ENCODE measurements at regions not wholly inside any gene's neighbourhood (a gene's known extent, or its start where the extent isn't known, plus 50 kb on each side); places are given as distances from the start of the nearest gene placed in this dataset.
"Not testable (repeated sequence)": the region's sequence is repeated elsewhere in the genome, so short reads cannot be mapped to it uniquely, and the experiment has no call there.

DNA sequence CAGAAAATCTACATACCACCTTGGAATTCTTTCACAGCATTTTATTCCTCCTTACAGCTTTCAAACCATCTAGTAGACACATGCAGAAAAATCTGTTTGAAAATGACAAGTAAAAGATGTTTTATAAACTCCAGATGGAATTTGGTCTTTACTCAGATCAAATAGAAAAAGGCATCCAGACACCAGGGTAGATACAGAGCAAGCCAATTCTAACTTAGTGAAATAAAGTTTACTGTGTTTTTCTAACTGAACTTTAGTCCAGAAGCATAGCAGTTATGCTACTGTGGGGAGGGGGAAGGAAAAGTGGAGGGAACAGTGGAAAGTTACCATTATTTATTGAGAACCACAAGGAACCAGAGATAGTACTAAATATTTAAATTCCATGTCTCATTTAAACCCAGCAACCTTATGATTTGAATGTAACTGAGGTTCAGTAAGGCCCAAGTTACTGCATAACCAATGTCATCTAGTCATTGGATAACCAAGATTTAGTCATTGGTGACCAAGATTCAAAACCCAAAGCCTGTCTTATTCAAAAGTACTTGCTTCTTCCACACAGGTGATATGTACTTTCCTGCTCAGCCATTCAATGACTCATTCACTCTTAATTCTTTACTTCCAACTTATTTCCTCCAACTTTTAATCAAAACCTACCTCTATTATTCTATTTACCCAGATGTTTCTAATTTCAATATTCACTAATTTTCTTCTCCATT, 57.7 kb downstream of the RAD51AP2 start:
- H3K27ac Mint-ChIP-seq: no peak overlapping the region
- no peaks in the 10 kb centered on the region for H3K36me3 Mint-ChIP-seq
- H3K9me3 Mint-ChIP-seq: no peaks in the 10 kb centered on the region
- H3K4me3 Mint-ChIP-seq: no peak overlapping the region
- peaks cover 2% of the 10 kb centered on the region for H3K27me3 Mint-ChIP-seq (ENCODE audit: low read depth)
- TF ChIP-seq CTCF (IDR thresholded peaks at IDR 0.05; ENCODE audit: unreplicated experiment): no peak
- no peaks in the 10 kb centered on the region for H3K4me1 Mint-ChIP-seq
- DNase-seq (ENCODE audit: low spot score in 2 of 2, unreplicated experiment in 2 of 2): no peak

- Mint-ChIP-seq H3K9me3 (peaks cover under 1% of the 10 kb centered on the region), H3K27ac (no peak overlapping the region), H3K27me3 (ENCODE audit: low read depth) (no peaks in the 10 kb centered on the region), H3K4me1 (no peaks in the 10 kb centered on the region), H3K36me3 (no peaks in the 10 kb centered on the region), H3K4me3 (no peak overlapping the region)
- no peak for TF ChIP-seq CTCF (IDR thresholded peaks at IDR 0.05; ENCODE audit: unreplicated experiment)
- DNase-seq (ENCODE audit: low spot score in 2 of 2, unreplicated experiment in 2 of 2): no peak
These were observed 62.9 kb downstream of the RAD51AP2 start for GRCh38 chr2:17455343-17455742.

DNA sequence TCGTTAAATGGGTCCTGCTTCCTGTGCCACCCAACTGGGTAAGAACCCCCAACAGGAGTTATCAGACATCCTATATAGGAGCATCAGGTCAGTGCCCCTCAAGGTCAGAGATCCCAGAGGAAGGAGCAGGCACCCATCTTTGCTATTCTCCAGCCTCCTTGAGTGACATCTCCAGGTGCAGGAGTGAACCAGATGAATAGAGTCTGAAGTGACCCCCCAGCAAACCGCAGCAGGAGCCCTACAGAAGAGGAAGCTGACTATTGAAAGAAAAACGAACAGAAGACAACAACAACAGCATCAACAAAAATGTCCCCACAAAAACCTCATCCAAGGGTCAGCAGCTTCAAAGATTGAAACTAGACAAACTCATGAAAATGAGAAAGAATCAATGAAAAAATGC, 72.0 kb downstream of the RAD51AP2 start:
- H3K36me3 Mint-ChIP-seq; H3K4me1 Mint-ChIP-seq; DNase-seq (ENCODE audit: low spot score in 2 of 2, unreplicated experiment in 2 of 2); H3K27me3 Mint-ChIP-seq (ENCODE audit: low read depth); H3K27ac Mint-ChIP-seq; H3K4me3 Mint-ChIP-seq: not testable (repeated sequence)
- peaks cover 18% of the 10 kb centered on the region for H3K9me3 Mint-ChIP-seq

GRCh38 chr2:17445744-17446143, 72.5 kb downstream of the RAD51AP2 start:
- Mint-ChIP-seq H3K4me3 (no peak overlapping the region), H3K27ac (no peak overlapping the region), H3K9me3 (peaks cover 18% of the 10 kb centered on the region), H3K36me3 (no peaks in the 10 kb centered on the region), H3K4me1 (peaks cover 2% of the 10 kb centered on the region), H3K27me3 (ENCODE audit: low read depth) (no peaks in the 10 kb centered on the region)
- no peak for TF ChIP-seq CTCF (IDR thresholded peaks at IDR 0.05; ENCODE audit: unreplicated experiment)
- no peak for DNase-seq (ENCODE audit: low spot score in 2 of 2, unreplicated experiment in 2 of 2)

DNA sequence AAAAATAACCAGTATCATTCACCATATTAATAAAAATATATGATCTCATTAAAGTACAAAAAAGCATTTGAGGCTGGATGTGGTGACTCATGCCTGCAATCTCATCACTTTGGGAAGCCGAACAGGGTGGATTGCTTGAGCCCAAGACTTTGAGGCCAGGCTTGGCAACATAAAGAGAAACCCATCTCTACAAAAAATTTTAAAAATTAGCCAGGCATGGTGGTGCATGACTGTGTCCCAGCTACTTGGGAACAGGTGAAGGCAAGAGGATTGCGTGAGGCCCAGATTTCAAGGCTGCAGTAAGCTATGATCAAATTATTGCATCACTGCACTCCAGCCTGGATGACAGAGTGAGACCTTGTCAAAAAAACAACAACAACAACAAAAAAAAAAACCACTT, 75.9 kb downstream of the RAD51AP2 start:
- H3K27ac Mint-ChIP-seq: no peak overlapping the region
- H3K36me3 Mint-ChIP-seq: no peaks in the 10 kb centered on the region
- no peak overlapping the region for H3K4me3 Mint-ChIP-seq
- H3K4me1 Mint-ChIP-seq: peaks cover 2% of the 10 kb centered on the region
- no peak for DNase-seq (ENCODE audit: low spot score in 2 of 2, unreplicated experiment in 2 of 2)
- no peaks in the 10 kb centered on the region for H3K27me3 Mint-ChIP-seq (ENCODE audit: low read depth)
- H3K9me3 Mint-ChIP-seq: no peaks in the 10 kb centered on the region
- TF ChIP-seq CTCF (IDR thresholded peaks at IDR 0.05; ENCODE audit: unreplicated experiment): no peak

- Mint-ChIP-seq H3K4me3 (no peak overlapping the region), H3K36me3 (no peaks in the 10 kb centered on the region), H3K9me3 (no peaks in the 10 kb centered on the region), H3K27ac (no peak overlapping the region), H3K27me3 (ENCODE audit: low read depth) (no peaks in the 10 kb centered on the region), H3K4me1 (peaks cover 2% of the 10 kb centered on the region)
- DNase-seq (ENCODE audit: low spot score in 2 of 2, unreplicated experiment in 2 of 2): no peak
- TF ChIP-seq CTCF (IDR thresholded peaks at IDR 0.05; ENCODE audit: unreplicated experiment): no peak
These were observed 76.5 kb downstream of the RAD51AP2 start for GRCh38 chr2:17441790-17442189.
